Choroid plexus epithelial cell (primary cell): ENCODE measurements at regions not wholly inside any gene's neighbourhood (a gene's known extent, or its start where the extent isn't known, plus 50 kb on each side); places are given as distances from the start of the nearest gene placed in this dataset.
A peak's percentile ranks its signal among the peaks of the same experiment; 100 is the strongest.

Experiments
- DNase-seq: peaks from one replicate; pipeline ENCODE4 v3.0.0-alpha.2; 2010; ENCODE audit warnings: low read depth
- H3K4me3 ChIP-seq: 2 replicates; pipeline ENCODE4 v1.5.1; 2011; ENCODE audit warnings: low read depth, mild to moderate bottlenecking, control low read depth, low read length, moderate library complexity
- TF ChIP-seq, protein P1 (sequence below): conservative IDR thresholded peaks from 2 replicates; pipeline ENCODE4 v1.5.1; 2011; ENCODE audit warnings: low read depth, mild to moderate bottlenecking, control low read depth, inconsistent platforms, low read length, moderate library complexity

DNA sequence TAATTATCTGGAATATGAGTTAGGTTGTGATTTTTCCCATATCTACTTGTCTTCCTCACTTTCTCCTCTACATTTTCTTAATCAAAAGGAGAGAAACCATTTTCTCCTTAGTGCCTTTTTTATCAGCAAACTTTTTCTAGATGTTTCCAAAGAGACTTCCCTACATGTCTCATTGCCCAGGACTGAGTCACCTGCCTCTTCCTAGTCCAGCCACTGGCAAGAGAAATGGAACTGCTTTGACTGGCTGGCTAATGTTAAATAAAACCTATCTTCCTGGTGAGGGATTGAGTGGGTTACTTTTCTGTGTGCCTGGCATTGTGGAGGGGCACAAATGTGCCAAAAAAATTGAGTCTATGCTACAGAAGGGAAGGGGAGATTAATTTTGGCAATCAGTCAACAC, 52.1 kb upstream of the CD5L start:
- no peak overlapping the region for H3K4me3 ChIP-seq
- no peak for DNase-seq
- TF ChIP-seq, protein P1, sequence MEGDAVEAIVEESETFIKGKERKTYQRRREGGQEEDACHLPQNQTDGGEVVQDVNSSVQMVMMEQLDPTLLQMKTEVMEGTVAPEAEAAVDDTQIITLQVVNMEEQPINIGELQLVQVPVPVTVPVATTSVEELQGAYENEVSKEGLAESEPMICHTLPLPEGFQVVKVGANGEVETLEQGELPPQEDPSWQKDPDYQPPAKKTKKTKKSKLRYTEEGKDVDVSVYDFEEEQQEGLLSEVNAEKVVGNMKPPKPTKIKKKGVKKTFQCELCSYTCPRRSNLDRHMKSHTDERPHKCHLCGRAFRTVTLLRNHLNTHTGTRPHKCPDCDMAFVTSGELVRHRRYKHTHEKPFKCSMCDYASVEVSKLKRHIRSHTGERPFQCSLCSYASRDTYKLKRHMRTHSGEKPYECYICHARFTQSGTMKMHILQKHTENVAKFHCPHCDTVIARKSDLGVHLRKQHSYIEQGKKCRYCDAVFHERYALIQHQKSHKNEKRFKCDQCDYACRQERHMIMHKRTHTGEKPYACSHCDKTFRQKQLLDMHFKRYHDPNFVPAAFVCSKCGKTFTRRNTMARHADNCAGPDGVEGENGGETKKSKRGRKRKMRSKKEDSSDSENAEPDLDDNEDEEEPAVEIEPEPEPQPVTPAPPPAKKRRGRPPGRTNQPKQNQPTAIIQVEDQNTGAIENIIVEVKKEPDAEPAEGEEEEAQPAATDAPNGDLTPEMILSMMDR, result no peak

DNA sequence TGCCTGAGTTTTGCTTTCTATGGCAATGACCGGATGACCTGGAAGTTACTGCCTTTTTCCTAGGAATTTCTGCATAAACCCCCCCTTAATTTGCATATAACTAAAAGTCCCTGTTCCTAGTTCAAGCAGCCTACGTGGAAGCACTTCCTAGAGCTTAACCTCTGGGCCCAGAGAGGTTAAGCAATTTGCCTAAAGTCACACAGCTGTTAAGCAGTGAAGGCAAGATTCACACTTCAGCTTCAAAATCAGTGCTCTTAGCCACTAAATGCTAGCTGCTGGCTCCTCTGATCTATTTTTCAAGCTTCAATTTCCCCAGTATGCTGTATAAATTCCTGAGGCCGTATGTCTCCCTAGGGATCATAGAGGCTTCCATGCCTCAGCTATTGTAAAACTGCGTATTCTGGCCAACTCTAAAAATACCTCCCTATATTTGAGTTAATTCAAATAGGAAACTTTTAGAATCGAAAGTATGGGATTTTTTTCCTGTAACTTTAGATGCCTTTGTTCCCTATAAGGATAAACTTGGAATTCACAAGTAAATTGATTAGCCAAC, 53.1 kb upstream of the CD5L start:
- H3K4me3 ChIP-seq, result no peak overlapping the region
- peak; percentile 3 for DNase-seq
- TF ChIP-seq, protein P1, result no peak

- DNase-seq, result no peak
- TF ChIP-seq, protein P1, result no peak
- no peak overlapping the region for H3K4me3 ChIP-seq
Measured at GRCh38 chr1:157910270-157910669, 68.7 kb upstream of the CD5L start.

DNA sequence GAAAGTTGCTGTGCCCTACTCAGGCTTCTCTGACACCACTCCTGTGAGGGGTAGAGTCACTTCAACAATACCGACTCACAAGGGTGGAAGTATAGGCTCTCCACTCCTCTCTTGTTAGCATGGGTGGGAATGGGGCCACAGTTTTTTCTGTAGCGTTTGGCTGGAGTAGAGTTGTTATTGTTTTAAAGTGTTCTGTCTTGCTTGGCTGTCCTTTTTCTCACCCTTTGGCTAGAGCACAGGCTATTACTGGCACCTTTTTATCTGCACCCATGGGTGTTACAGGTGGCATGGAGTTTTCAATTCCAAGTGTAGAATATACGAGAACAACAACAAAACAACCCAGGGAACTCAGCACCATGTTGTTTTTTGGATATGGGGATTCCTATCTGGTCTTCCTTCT, 74.3 kb upstream of the CD5L start:
- TF ChIP-seq, protein P1, result no peak
- DNase-seq, result no peak
- no peak overlapping the region for H3K4me3 ChIP-seq

DNA sequence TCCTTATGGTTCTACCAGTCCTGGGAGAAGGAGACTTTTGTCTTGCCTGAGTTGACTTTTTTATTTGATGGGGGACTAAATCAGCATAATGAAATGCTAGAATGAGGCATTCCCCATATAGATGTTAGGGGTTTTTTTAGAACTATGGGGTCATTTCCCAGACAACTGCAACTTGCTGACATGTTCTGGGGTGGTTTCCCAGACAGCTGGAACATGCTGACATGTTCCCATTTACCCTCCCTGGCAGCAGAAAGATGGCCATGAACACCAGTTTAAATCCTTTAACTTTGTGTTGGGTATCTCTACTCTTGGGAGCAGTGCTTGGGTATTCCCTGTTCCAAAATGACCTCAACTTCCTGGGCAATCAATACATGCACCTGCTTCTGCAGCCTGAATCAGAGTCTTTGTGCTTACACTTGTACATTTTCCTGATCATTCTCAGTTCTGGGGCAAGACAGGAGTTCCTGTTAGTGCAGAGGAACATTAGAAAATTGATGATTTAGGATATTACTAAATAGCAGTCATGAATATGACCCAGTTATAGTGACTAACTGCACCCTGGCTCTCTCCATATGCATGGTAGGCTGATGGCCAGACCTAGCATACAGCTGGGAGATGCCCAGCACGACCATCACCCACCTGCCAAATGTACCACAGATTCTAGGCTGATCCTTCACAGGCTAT, 75.4 kb upstream of the CD5L start:
- no peak overlapping the region for H3K4me3 ChIP-seq
- no peak for DNase-seq
- TF ChIP-seq, protein P1, result no peak

DNA sequence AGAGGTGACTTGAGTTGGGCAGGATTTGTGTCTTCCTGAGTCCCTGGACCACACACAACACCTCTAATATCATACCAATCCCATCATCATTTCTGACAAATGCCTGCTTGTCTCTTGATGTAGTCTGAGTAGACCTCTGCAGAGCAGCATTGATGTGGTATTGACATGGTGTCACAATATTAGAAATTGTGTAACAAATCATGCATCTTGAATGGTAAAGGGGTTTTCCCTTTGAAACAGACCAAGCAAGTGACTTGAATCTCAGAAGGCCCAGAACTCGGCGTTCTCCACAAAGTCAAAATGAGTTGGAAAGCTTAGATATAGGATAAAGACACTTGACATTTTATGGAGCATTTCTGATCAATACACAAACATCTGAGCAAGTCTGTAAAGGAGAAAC, 72.7 kb upstream of the KIRREL1 start:
- TF ChIP-seq, protein P1, result no peak
- DNase-seq, result no peak
- no peak overlapping the region for H3K4me3 ChIP-seq
